ENCODE measurements at regions not wholly inside any gene's neighbourhood (a gene's known extent, or its start where the extent isn't known, plus 50 kb on each side); places are given as distances from the start of the nearest gene placed in this dataset.
A peak's percentile ranks its signal among the peaks of the same experiment; 100 is the strongest.

DNA sequence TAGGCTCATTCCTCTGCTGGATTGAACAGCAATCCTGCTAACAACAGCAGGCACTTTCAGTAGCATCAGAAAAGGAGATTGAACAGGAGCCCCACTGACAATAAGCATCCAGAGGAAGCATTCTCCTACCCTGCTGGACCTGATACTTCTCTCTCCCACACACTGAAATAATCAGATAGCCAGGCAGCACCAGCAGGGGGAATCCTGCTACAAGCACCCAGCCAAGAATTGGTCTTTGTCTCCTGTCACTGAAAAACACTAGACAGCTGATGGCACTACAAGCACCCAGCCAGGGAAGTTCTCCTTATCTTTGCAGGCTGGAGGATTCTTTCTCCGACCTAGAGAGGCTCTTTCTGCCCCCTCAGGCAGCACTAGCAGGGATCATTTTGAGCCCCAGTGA lies 444.3 kb upstream of the GRIA3 start:
- DNase-seq (ENCODE audit: low read depth): no peak

DNA sequence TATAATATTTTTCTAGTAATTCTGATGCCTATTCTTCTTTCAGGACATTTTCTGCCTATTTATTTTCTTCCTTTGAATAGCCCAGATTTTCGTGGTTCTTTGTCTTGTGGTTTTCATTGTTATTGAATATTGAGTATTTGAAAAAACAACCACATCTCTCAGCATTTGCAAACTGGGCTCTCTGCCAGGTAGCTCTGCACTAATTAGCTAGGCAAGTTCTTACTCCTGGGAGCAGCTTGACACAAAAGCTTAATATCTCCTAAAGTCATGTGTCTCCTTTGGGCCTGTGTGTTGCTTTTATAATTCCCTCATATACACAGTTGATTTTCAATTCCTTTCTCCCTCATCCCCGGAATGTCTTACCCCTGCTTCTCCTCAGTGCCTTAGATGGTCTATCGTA lies 413.5 kb upstream of the GRIA3 start:
- no peak for DNase-seq (ENCODE audit: low read depth)

DNA sequence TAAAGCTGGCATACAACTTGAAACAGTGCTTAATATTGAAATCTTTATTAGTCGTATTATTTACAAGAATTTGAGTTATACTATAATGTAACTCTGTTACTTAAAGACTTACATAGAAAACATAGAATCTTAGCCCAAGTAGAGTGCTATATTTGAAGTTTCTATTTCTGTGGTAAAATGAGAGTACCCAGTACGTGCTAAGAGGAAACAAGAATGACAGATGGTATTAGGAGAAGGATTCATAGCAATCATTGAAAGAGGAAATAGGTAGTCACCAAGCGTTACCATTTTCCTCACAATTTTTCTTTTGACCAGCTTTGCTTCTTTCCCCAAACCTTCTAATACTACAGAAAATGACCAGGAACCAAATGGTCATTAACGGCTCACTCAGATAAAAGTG lies 412.1 kb upstream of the GRIA3 start:
- DNase-seq (ENCODE audit: low read depth): no peak

DNA sequence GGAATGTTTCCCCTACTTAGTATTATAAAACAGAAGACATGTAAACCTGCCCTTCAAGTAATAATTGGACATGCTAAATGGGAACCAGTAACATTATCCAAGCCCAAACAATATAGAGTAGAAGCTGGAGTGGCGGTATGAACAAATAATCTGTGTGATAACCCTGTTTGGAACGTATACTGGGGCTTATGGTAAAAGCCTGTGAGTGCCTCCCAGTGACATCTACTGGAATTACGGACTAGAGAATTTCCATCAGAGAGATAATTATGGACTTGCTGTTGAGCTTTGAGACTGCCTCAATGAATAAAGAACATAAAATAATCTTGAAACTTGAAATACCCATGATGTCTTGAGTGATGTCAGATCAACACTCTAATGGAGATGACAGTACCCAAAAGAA lies 406.3 kb upstream of the GRIA3 start:
- DNase-seq (ENCODE audit: low read depth): peak; percentile 2

DNA sequence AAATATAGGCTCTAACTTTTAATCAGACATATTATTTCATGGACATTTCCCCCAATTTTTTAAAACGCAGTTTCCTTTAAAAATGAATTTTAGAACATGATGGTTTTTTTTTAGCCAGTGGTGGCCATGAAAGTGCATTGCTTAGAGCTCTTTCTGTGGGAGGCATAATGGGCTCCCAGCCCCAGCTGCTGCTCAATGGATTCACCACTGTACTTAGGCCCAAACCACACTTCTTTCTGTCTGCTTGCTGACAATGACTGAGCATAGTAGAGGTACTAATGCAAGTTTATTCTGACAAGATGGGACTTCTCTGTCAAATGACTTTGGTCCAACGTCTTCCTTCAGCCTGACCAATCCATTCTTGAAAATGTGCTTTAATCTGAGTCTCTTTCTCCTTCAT lies 400.2 kb upstream of the GRIA3 start:
- DNase-seq (ENCODE audit: low read depth): no peak

DNA sequence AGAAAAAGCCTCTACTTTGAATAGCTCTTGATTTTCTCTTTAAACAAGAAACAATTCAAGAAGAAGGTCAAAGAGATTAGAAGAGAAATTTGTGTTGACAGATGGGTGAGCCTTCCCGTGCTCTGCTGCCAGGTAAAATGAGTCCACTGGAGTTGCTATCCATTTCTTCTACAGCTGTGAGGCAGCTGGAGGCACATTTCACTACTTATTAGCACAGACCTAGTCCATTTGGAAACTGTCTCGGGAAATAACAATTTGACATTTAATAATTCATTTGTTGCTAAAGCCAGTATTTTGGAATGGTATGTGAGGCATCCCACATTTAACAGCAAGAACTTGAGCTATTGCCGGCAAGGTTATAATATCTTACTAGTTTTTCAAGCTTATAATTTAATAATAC lies 396.8 kb upstream of the GRIA3 start:
- DNase-seq (ENCODE audit: low read depth): no peak

DNA sequence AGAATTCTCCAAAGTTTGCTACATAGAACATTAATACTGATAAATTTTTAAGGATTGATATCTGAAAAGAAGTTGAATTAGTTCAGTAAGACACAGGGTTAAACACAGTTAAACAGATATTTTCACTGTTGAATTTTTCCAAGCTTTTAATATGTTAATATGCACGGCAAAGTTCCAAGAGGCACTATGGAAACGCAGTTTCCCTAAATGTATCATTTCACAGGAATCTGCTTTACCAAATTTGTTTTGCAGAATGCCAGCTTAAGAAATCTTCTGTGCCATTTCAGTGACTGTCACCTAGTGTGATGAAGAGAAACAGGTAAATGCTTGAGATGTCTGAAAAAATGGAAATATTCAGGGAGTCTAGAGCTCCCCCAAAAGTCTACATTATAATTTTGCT lies 395.9 kb upstream of the GRIA3 start:
- no peak for DNase-seq (ENCODE audit: low read depth)

DNA sequence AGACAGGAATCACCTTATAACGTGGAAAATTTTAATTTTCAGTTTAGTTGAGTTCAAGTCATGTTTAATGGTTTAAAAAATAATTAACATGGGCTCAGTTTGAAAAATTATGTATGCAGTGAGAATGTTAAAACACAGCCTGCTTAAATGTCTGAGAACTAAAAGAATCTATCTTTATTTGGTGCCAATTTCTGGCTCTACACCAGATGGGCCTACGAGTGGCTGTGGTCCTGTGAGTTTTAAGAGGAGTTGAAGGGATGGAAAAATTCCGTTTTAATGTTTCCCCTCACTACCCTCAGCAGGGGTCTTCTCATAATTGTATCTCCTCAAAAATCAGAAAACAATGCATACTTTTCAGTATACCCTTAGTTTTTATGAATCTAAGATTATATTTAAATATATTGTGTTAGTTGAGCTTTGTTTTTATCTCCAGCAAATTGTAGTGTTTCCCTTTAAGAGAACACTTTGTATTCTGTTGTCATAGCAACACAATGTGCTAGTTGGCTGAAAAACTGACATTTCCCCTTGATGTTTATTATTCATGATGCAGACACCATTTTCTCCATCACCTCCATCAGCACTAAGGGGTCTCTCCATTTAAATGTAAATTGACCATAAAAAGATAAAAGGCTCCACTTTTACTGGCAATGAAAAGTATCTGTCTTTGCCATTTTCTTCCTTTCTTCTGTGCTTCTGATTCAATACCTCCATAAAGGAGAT lies 393.5 kb upstream of the GRIA3 start:
- DNase-seq (ENCODE audit: low read depth): no peak

DNA sequence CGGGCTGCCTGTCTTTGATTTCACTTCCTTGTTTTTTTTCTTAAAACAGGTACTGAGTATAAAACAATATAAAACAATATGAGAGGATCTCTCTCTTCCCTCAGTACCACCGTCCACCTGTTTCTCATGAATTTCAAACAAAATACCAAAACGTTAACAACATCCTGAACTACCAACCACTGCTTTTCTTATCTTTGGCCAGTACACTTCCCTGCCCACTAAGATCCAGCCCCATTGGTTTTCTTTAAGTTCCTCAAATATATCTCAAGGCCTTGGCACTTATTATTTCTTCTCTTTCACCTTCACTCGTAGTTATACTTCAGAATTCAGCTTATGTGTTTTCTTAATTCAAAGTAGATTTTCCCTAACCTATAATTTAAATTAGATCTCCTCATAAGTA lies 370.2 kb upstream of the GRIA3 start:
- DNase-seq (ENCODE audit: low read depth): no peak

DNA sequence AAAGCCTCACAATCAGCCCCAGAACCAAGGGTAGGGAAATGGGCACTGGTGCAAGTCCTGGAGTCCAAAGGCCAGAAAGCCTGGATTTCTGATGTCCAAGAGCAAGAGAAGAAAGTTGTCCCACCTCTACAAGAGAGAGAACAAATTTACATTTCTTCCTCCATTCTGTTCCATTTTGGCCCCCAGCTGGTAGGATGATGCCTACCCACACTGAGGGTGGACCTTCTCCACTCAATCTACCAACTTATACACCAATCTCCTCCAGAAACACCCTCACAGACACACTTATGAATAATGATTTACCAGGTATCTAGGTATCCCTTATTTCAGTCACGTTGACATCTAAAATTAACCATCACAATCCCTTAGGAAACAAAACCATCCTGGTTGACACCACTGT lies 367.8 kb upstream of the GRIA3 start:
- DNase-seq (ENCODE audit: low read depth): no peak

DNA sequence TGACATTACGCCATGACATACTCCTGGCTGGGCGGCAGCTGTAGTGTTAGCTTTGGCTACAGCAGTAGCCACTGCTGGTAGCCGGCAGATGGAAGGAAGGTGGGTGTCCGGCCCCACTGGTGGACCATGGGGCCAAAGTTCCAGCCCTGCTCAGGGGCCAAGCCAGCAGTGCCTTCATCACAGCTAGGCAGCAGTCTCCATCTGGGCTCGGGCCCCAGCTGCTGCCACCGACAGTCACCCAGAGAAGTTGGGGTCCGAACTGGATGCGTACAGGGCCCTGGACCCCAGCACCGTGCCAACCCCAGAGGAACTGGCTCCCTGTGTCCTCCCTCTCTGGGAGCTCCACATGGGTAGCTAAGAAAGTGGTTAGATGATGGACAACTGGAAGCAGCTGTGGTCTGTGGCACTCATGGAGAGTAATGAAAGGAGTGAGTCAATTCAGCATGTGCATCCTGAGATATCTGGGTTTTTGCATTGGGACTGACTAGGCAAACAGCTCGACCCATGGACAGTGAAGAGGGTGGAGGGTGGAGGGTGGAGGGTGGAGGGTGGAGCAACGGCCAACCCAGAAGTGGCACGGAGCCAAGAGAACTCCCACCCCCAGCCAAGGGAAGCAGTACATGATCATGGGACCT lies 366.6 kb upstream of the GRIA3 start:
- DNase-seq (ENCODE audit: low read depth): no peak

DNA sequence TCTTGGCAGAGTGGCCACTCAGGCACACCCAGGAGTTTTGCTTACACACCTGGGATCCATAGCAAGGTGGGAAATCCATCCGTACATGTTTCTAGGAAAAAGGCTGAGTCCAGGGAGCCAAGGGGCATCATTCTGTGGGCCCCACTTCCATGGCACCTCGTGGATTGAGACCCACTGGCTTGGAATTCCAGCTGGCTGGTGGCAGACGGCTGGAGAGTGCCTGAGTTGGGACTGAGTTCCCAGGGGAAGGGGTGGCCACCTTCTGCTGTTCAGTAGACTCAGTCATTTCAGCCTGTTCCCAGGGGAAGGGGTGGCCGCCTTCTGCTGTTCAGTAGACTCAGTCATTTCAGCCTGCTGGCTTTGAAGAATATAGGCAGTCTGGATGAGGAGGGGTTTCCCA lies 366.0 kb upstream of the GRIA3 start:
- no peak for DNase-seq (ENCODE audit: low read depth)

DNA sequence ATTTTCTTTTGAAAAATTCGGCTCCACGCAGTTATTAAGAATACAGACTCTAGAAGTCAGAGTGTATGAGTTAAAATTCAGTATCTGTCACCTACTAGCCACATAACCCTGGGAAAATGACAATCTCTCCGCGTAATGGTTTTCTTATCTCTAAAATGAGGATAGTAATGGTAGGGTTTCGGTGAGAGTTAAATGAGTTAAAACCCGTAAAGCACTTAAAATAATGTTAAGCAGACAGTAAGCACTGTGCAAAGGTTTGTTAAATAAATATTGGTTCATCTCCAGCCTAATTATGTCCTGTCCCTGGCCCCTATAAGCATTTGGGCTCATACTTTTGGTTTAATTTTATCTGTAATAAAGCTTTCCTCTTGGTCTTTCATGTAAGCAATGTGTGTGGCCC lies 350.8 kb upstream of the GRIA3 start:
- DNase-seq (ENCODE audit: low read depth): no peak

DNA sequence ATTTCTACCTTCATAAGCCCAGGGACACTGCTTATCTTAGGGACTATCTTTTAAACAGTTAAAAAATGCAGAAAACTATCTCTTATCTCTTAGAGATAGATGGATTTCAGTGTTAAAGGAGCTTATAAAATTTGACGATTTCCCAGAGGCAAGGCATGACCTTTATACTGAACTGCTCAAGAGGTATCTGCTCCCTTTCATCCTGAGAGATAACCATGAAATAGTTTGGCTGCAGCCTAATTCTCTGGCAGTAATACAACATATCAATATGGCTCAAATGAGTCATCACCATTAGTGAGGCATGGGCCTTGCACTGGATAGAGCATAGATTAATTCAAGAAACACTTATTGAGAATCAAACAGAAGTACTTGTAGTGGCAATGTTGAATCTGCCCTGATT lies 348.2 kb upstream of the GRIA3 start:
- DNase-seq (ENCODE audit: low read depth): peak; percentile 1

DNA sequence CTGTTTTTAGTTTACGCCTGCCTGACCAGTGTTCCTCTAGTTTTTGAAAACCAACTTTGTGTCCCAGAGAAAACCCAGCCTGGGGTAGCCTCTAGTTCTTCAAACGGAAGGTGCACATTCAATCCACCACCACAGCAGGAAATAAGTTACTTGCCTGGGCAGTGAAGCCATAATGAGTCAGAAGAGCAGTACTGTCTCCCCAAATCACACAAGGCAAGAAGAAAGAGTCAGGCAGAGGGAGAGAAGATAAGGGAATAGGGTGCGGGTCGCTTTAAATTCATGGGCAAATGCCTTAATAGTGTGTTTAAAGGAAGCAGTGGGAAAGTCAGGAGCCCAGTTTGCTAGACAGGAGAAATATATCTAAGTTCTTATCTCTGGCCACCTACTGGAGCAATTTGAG lies 333.8 kb upstream of the GRIA3 start:
- no peak for DNase-seq (ENCODE audit: low read depth)

DNA sequence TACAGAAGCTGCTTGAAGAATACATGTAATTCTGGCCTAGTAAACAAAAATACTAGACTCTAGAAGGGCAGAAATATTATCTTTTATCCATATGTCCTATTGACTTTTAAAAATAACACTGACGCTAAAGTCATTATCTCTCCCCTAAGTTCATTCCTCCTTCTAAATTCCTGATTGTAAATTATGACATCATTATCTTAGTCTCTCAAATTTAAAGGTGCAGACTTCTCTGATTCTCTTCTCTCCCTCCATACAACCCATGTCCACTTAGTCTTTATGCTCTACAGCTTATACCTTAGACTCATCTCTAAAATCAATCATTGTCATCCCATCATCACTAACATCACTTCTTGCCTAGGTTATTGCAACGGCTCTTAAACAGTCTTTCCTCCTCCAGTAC lies 327.9 kb upstream of the GRIA3 start:
- no peak for DNase-seq (ENCODE audit: low read depth)

DNA sequence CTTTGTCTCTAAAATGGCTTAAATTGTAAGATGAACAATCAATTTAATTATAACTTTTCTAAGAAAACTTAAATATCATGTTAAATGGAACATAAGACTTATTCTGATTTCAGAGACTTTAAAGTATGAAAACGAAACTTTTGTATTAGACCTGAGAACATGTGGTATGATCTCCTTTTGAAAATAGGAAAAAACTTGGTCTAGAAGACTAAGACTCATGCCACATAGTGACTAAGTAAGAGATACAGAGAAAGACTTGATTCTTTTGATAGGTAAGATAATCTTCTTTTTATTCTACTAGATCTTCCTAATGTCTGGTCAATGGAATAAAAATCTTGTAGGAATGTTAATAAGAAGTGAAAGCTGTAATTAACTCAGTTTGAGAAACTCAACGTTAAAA lies 326.3 kb upstream of the GRIA3 start:
- DNase-seq (ENCODE audit: low read depth): no peak

DNA sequence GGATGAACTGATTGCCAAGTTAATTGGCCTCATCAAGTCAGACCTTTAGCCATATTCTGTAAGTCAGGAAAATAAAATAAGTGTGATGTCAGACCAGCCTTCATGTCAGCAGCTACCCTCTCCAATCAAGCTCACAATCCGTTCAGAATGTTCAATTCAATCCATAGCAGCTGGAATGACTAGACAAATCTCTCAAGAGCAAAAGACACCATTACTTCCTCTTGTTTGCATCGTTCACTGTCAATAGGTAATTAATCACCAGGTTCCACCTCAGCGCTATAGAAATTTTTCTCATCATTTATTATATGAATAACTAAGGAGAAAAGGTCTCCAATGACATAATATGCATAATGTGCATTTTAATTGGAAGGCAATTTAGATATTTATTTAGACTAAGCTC lies 321.0 kb upstream of the GRIA3 start:
- DNase-seq (ENCODE audit: low read depth): no peak

DNA sequence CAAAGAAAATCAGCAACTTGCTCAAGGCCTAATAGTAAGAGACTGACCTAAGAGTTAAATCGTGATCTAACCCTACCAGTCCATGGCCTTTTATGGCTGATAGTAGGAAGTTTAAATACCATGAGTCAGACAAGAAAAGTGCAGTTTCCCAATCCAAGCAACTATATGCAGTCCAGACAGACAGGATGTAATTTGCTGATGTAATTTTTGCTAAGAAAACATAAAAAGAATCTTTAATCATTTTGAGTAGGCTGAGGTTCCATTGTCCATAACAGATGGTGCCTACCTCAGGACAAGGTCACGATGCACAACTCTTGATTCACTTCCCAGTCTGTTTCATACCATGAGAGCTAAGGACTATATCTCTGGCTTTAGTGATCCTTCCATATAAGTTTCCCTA lies 317.5 kb upstream of the GRIA3 start:
- DNase-seq (ENCODE audit: low read depth): peak; percentile 83

DNA sequence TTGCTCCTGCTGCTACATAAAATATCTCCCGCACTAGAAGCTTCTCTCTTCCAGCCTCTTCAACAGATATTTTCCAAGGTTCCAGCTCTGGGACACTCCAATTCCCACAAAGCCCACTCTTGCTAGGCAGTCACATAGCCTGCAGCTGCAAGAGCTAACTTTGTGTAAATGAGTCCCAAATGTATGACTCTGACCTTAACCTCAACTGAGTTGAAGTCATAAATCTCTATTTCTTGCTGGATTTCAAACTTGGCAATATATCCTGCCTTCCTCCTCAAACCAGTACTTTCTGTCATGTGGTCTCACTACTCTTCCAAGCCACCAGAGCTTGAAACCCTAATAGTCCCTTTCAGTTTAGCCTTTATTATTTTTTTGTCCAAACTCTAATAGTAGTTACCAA lies 315.4 kb upstream of the GRIA3 start:
- no peak for DNase-seq (ENCODE audit: low read depth)

DNA sequence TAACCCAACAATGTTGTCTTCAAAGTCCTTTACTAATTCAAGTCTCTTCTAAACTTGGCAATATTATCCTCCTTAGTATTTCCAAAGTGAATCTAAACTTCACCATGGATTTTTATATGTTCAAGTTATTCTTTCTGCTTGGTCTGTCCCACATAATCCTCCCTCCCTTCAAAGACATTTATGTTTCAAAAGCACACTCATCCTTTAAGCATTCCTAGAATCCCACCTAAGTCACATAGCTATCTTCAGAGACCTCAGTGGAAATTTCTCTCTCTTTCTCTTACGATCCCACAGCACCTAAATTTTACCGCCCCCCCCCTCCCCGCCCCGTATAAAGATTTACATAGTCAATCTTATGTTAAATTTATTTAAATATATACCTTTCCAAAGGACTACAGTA lies 314.9 kb upstream of the GRIA3 start:
- peak; percentile 8 for DNase-seq (ENCODE audit: low read depth)

DNA sequence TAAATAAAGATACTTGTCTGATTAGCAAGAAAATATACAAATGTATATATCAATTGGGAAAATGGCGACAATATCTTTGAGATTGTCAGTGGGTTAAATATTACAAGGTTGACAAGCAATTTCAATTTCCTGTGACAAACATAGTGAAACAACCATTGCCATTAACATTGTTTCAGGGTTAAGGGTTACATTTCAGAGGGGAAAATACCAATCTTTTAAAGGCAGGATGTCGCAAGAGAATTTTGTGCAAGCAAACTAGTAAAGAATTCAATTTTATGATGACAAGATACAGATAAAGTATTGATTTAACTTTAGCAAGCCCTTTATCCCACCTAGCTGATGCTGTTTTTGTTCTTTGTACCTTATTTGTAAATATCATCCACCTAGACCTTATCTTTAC lies 305.8 kb upstream of the GRIA3 start:
- DNase-seq (ENCODE audit: low read depth): no peak

DNA sequence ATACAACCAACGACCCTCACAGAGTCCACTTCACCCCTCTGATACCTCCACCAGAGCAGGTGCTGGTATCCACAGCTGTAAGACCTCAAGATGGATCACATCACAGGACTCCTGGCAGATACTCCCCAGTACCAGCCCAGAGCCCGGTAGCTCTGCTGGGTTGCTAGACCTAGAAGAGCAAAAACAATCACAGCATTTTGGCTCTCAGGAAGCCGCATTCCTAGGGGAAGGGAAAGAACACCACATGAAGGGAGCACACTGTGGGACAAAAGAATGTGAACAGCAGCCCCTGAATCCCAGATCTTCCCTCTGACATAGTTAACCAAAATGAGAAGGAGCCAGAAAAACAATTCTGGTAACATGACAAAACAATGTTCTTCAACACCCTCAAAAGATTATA lies 303.1 kb upstream of the GRIA3 start:
- no peak for DNase-seq (ENCODE audit: low read depth)

DNA sequence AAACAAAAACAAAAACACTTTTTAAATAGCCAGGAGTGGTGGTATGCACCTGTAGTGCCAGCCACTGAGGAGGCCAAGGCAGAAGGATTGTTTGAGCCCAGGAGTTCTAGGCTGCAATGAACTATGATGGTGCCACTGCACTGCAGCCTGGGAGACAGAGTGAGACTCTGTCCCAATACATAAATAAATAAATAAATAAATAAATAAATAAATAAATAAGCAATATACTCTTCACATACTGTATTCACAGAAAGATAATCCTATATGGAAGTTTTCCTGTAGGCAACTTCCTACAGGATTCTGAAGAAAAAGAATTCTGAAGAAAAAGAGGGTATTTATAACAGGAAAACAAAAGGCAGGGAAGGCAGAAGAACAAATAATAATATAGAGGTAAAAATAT lies 293.3 kb upstream of the GRIA3 start:
- DNase-seq (ENCODE audit: low read depth): no peak
